Esophagus squamous epithelium (tissue), 4 donors: ENCODE measurements at regions not wholly inside any gene's neighbourhood (a gene's known extent, or its start where the extent isn't known, plus 50 kb on each side); places are given as distances from the start of the nearest gene placed in this dataset.

Source experiments
- POLR2A ChIP-seq, 4 donors: fragments of 450-650 bp; IDR thresholded peaks; one replicate each; pipeline ENCODE4 v1.6.1; 2017; ENCODE audit warnings: antibody characterized with exemption in 4 of 4, mild to moderate bottlenecking in 4 of 4, moderate library complexity in 3 of 4
- TF ChIP-seq, protein P1 (sequence below), 6 experiments: fragments of 450-650 bp in 4 of 6; fragments of 200-600 bp in 2 of 6; sonication (generic) in 2 of 6; IDR thresholded peaks; one replicate each; pipeline ENCODE4 v1.5.1; 2016 to 2019; ENCODE audit warnings: antibody characterized with exemption in 6 of 6, mild to moderate bottlenecking in 4 of 6, moderate library complexity in 4 of 6

DNA sequence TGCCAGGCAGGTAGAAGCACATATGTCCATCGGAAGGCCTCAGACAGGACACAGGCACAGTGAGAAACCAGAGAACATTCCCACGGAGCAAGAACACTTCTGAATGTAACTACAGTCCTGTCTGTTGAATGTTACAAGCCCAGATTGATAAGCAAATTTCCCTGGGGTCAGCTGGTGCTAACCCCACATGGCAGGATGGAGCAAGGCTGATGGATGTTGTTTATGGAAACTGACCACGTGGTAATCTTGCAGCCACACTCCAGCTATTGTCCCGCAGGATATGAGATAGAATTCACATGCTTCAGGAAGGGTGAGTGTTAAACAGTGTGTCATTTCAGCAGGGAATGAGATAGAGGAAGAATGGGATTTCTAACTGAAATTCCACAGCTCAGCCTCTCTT, 138.8 kb upstream of the COPS8 start:
- TF ChIP-seq, protein P1, sequence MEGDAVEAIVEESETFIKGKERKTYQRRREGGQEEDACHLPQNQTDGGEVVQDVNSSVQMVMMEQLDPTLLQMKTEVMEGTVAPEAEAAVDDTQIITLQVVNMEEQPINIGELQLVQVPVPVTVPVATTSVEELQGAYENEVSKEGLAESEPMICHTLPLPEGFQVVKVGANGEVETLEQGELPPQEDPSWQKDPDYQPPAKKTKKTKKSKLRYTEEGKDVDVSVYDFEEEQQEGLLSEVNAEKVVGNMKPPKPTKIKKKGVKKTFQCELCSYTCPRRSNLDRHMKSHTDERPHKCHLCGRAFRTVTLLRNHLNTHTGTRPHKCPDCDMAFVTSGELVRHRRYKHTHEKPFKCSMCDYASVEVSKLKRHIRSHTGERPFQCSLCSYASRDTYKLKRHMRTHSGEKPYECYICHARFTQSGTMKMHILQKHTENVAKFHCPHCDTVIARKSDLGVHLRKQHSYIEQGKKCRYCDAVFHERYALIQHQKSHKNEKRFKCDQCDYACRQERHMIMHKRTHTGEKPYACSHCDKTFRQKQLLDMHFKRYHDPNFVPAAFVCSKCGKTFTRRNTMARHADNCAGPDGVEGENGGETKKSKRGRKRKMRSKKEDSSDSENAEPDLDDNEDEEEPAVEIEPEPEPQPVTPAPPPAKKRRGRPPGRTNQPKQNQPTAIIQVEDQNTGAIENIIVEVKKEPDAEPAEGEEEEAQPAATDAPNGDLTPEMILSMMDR (IDR thresholded peaks at IDR 0.05) = no peak
- TF ChIP-seq POLR2A (IDR thresholded peaks at IDR 0.05) = no peak
